ENCODE measurements at regions not wholly inside any gene's neighbourhood (a gene's known extent, or its start where the extent isn't known, plus 50 kb on each side); places are given as distances from the start of the nearest gene placed in this dataset.

DNA sequence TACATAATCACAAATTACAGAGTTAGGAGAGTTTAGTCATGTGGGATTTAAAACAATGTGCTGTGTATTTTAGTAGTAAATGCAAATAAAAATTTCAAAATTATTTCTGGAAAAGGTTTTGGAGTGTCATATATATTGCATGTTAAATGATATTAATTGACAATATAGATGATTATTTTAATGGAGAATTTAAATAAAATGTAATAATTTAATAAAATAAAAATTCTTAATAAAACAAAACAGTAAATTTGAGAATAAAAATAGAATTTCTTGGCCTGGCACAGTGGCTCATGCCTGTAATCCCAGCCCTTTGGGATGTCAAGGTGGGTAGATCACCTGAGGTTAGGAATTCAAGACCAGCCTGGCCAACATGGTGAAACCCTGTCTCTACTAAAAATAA lies 1442.8 kb upstream of the ALCAM start:
- intact Hi-C loops (cut with micrococcal nuclease), result no loop called here
- H3K9me3 Mint-ChIP-seq, result peaks cover 6 to 7% of the 10 kb centered on the region in 2 donors
- no peaks in the 10 kb centered on the region for H3K4me1 ChIP-seq (ENCODE audit: control insufficient read depth, insufficient read depth, low read length)
- no peak overlapping the region for H3K4me3 Mint-ChIP-seq
- TF ChIP-seq, protein P1, sequence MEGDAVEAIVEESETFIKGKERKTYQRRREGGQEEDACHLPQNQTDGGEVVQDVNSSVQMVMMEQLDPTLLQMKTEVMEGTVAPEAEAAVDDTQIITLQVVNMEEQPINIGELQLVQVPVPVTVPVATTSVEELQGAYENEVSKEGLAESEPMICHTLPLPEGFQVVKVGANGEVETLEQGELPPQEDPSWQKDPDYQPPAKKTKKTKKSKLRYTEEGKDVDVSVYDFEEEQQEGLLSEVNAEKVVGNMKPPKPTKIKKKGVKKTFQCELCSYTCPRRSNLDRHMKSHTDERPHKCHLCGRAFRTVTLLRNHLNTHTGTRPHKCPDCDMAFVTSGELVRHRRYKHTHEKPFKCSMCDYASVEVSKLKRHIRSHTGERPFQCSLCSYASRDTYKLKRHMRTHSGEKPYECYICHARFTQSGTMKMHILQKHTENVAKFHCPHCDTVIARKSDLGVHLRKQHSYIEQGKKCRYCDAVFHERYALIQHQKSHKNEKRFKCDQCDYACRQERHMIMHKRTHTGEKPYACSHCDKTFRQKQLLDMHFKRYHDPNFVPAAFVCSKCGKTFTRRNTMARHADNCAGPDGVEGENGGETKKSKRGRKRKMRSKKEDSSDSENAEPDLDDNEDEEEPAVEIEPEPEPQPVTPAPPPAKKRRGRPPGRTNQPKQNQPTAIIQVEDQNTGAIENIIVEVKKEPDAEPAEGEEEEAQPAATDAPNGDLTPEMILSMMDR (IDR thresholded peaks at IDR 0.05), result no peak
- no peak overlapping the region for H3K27ac ChIP-seq (ENCODE audit: low read length)
- no peaks in the 10 kb centered on the region for H3K36me3 ChIP-seq (ENCODE audit: control insufficient read depth, insufficient read depth, low read length)
- no peaks in the 10 kb centered on the region for H3K27me3 Mint-ChIP-seq (ENCODE audit: low read depth in 2 of 2)
- H3K36me3 Mint-ChIP-seq, result no peaks in the 10 kb centered on the region
- no peaks in the 10 kb centered on the region for H3K9me3 ChIP-seq (ENCODE audit: control insufficient read depth, insufficient read depth, low read length)
- H3K27me3 ChIP-seq (ENCODE audit: control insufficient read depth, insufficient read depth, low read length), result no peaks in the 10 kb centered on the region
- no peak overlapping the region for H3K4me3 ChIP-seq (ENCODE audit: low read length)
- H3K4me1 Mint-ChIP-seq, result no peaks in the 10 kb centered on the region
- no peak for ATAC-seq
- no peak for DNase-seq
- no peak overlapping the region for H3K27ac Mint-ChIP-seq

- Histone ChIP-seq H3K4me3 (ENCODE audit: low read length) (no peak overlapping the region), H3K27ac (ENCODE audit: low read length) (no peak overlapping the region), H3K9me3 (ENCODE audit: control insufficient read depth, insufficient read depth, low read length) (no peaks in the 10 kb centered on the region), H3K27me3 (ENCODE audit: control insufficient read depth, insufficient read depth, low read length) (no peaks in the 10 kb centered on the region), H3K4me1 (ENCODE audit: control insufficient read depth, insufficient read depth, low read length) (no peaks in the 10 kb centered on the region), H3K36me3 (ENCODE audit: control insufficient read depth, insufficient read depth, low read length) (no peaks in the 10 kb centered on the region)
- Mint-ChIP-seq H3K27me3 (ENCODE audit: low read depth in 2 of 2) (no peaks in the 10 kb centered on the region), H3K9me3 (peaks cover 6 to 7% of the 10 kb centered on the region in 2 donors), H3K27ac (no peak overlapping the region), H3K36me3 (no peaks in the 10 kb centered on the region), H3K4me1 (no peaks in the 10 kb centered on the region), H3K4me3 (no peak overlapping the region)
- TF ChIP-seq, protein P1 (IDR thresholded peaks at IDR 0.05), result no peak
- intact Hi-C loops (cut with micrococcal nuclease), result no loop called here
- ATAC-seq, result no peak
- DNase-seq, result no peak
- WGBS (ENCODE audit: insufficient coverage), result no CpG with 5 or more reads among the region's 1 CpG
Measured at GRCh38 chr3:103924544-103924943, 1442.2 kb upstream of the ALCAM start.

- no peaks in the 10 kb centered on the region for H3K27me3 ChIP-seq (ENCODE audit: control insufficient read depth, insufficient read depth, low read length)
- Mint-ChIP-seq H3K36me3 (no peaks in the 10 kb centered on the region), H3K27ac (no peak overlapping the region), H3K4me1 (no peaks in the 10 kb centered on the region), H3K27me3 (ENCODE audit: low read depth in 2 of 2) (no peaks in the 10 kb centered on the region), H3K4me3 (no peak overlapping the region), H3K9me3 (peaks cover 6 to 8% of the 10 kb centered on the region in 2 donors)
- H3K4me1 ChIP-seq (ENCODE audit: control insufficient read depth, insufficient read depth, low read length), result no peaks in the 10 kb centered on the region
- intact Hi-C loops (cut with micrococcal nuclease), result no loop called here
- no peaks in the 10 kb centered on the region for H3K36me3 ChIP-seq (ENCODE audit: control insufficient read depth, insufficient read depth, low read length)
- no peaks in the 10 kb centered on the region for H3K9me3 ChIP-seq (ENCODE audit: control insufficient read depth, insufficient read depth, low read length)
- no peak overlapping the region for H3K27ac ChIP-seq (ENCODE audit: low read length)
- TF ChIP-seq, protein P1 (IDR thresholded peaks at IDR 0.05), result no peak
- no peak for DNase-seq
- 93% methylated on average over 12 of the region's 12 CpGs for WGBS (ENCODE audit: insufficient coverage)
- no peak for ATAC-seq
- H3K4me3 ChIP-seq (ENCODE audit: low read length), result no peak overlapping the region
Measured at GRCh38 chr3:103926936-103927335, 1439.8 kb upstream of the ALCAM start.

DNA sequence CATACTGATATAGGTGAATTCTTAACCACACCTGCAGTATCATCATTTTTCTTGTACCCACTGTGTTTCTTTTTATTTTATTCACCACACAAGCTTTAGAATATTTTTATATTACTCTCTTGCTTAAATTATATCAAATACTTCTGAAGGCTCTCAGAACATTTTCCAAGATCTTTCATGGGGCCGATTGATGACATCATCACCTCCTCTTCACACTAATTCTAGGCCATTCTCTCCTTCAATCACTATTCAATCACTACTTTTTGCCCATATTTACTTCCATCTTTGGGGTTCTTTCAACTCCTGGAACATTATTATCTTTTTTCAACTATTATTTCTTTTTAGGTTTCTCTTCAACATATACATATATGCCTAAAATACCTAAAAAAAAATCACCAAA lies 1438.8 kb upstream of the ALCAM start:
- H3K36me3 ChIP-seq (ENCODE audit: control insufficient read depth, insufficient read depth, low read length), result no peaks in the 10 kb centered on the region
- H3K4me1 ChIP-seq (ENCODE audit: control insufficient read depth, insufficient read depth, low read length), result no peaks in the 10 kb centered on the region
- intact Hi-C loops (cut with micrococcal nuclease), result no loop called here
- Mint-ChIP-seq H3K36me3 (no peaks in the 10 kb centered on the region), H3K27ac (no peak overlapping the region), H3K4me3 (no peak overlapping the region), H3K4me1 (no peaks in the 10 kb centered on the region), H3K9me3 (peaks cover 6 to 8% of the 10 kb centered on the region in 2 donors), H3K27me3 (ENCODE audit: low read depth in 2 of 2) (no peaks in the 10 kb centered on the region)
- TF ChIP-seq, protein P1 (IDR thresholded peaks at IDR 0.05), result no peak
- H3K27ac ChIP-seq (ENCODE audit: low read length), result no peak overlapping the region
- 82% methylated on average over 1 of the region's 1 CpG for WGBS (ENCODE audit: insufficient coverage)
- H3K4me3 ChIP-seq (ENCODE audit: low read length), result no peak overlapping the region
- ATAC-seq (no peak), DNase-seq (no peak)
- no peaks in the 10 kb centered on the region for H3K9me3 ChIP-seq (ENCODE audit: control insufficient read depth, insufficient read depth, low read length)
- H3K27me3 ChIP-seq (ENCODE audit: control insufficient read depth, insufficient read depth, low read length), result no peaks in the 10 kb centered on the region
